CD4-positive, alpha-beta T cell treated with Interleukin-2 at 100 ng/mL for 4 hours (primary cell): ENCODE measurements at regions not wholly inside any gene's neighbourhood (a gene's known extent, or its start where the extent isn't known, plus 50 kb on each side); places are given as distances from the start of the nearest gene placed in this dataset.
"Not testable (repeated sequence)": the region's sequence is repeated elsewhere in the genome, so short reads cannot be mapped to it uniquely, and the experiment has no call there.

Experiments used
- DNase-seq: peaks from one replicate; pipeline ENCODE4 v3.0.0-alpha.2; 2020; ENCODE audit warnings: low spot score

DNA sequence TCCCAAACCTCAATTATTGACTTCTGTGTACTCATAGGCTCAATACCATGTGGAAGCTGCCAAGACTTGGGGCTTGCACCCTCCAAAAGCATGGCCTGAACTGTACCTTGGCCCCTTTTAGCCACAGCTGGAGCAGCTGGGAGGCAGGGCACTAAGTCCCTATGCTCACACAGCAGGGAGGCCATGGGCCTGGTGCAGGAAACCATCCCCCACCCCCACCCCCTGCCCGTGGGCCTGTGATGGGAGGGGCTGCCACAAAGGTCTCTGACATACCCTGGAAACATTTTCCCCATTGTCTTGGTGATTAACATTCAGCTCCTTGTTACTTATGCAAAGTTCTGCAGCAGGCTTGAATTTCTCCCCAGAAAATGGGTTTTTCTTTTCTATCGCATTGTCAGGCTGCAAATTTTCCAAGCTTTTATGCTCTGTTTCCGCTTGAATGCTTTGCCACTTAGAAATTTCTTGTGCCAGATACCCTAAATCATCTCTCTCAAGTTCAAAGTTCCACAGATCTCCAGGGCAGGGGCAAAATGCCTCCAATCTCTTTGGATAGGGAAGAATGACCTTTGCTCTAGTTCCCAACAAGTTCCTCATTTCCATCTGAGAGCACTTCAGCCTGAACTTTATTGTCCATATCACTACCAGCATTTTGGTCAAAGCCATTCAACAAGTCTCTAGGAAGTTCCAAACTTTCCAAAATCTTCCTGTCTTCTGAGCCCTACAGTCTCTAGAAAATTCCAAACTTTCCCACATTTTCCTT is 141.8 kb downstream of the AHR start:
- not testable (repeated sequence) for DNase-seq

DNA sequence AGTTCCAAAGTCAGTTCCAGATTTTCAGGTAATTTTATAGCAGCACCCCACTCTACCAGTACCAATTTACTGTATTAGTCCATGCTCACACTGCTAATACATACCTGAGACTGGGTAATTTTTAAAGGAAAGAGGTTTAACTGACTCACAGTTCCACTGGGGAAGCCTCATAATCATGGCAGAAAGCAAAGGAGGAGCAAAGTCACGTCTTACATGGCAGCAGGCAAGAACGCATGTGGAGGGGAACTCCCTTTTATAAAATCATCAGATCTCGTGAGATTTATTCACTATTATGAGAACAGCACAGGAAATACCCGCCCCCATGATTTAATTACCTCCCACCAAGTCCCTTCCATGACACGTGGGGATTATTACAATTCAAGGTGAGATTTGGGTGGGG is 142.4 kb downstream of the AHR start:
- DNase-seq = no peak

DNA sequence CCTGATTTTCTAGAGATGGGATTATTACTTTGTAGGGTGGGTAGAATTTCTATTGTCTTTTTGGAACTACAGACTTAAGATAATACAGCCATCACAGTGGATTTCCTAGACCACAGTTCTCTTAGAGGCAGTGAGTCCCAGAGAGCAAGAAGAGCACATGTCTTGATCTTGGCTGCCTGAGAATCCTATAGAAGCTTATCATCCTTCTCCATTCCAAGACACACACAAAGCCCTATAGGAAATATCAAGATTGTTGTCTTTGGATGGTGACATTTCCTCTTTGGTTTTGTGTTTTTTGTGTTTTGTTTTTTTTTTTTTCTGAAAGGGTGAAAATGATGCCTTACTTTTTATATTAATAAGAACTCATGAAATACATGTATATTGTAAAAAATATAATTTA is 143.1 kb downstream of the AHR start:
- no peak for DNase-seq

DNA sequence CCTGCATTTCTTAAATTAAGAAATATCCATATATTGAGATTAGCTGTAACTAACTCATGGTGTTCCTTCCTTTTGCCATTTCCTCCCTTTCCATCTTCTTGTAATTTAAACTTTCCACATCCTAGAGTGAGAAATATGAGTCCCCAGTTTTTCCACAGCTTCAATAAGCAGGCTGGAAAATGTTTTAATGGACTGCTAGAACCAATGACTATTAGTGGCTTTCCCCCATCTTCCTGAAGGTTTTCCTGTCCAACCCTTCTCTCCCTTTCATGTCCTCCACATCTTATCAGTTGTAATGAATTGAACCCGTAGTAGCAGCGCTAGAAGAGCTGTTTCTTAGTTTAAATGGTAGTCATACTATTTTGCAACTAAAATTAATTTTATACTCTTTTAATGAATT is 145.7 kb downstream of the AHR start:
- DNase-seq = no peak

DNA sequence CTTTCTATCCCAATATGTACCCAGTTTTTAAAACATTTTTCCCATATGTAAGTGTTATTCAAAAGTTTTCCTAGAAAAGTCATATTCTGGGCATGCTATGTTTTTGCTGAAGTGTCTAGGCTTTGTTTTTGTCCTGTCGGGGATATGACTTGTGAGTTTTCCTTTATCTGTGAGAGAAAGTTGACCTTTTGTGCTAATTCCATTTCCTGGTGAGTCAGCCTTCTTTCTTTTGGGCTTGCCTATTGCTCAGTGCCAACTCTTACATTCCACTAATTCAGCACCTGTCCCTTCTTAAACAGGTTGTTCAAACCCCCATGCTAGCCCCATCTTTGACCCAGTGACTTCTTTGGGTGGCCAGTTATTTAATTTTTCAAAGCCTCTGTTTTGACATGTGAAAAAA is 146.2 kb downstream of the AHR start:
- DNase-seq = no peak

DNA sequence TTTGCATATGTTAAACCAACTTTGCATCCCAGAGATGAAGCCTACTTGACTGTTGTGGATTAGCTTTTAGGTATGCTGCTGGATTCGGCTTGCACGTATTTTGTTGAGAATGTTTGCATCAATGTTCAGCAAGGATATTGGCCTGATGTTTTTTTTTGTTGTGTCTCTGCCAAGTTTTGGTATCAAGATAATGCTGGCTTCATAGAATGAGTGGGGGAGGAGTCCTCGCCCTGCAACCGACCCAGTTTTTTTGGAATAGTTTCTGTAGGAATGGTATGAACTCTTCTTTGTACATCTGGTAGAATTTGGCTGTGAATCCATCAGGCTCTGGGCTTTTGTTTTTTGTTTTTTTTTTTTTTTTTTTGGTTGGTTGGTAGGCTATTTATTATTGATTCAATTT is 147.9 kb downstream of the AHR start:
- DNase-seq = no peak

DNA sequence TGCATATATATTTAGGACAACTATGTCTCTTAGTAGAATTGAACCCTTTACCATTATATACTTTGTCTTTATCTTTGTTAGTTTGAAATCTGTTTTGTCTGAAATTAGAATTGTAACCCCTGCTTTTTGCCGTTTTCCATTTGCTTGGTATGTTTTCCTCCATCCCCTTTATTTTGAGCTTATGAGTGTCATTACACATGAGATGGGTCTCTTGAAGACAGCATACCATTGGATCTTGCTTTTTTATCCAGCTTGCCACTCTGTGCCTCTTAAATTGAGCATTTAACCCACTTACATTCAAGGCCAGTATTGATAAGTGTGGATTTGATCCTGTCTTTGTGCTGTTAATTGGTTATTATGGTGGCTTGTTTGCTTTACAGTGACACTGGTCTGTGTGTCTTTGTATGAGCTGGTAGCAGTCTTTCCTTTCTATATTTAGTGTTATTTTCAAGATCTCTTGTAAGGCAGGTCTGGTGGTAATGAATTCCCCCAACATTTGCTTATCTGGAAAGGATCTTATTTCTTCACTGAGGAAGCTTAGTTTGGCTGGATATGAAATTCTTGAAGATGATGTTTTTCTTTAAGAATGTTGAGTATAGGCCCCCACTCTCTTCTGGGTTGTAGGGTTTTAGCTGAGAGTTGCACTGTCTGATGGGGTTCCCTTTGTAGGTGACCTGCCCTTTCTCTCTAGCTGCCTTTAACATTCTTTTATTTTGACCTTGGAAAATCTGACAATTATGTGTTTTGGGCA is 149.5 kb downstream of the AHR start:
- no peak for DNase-seq

DNA sequence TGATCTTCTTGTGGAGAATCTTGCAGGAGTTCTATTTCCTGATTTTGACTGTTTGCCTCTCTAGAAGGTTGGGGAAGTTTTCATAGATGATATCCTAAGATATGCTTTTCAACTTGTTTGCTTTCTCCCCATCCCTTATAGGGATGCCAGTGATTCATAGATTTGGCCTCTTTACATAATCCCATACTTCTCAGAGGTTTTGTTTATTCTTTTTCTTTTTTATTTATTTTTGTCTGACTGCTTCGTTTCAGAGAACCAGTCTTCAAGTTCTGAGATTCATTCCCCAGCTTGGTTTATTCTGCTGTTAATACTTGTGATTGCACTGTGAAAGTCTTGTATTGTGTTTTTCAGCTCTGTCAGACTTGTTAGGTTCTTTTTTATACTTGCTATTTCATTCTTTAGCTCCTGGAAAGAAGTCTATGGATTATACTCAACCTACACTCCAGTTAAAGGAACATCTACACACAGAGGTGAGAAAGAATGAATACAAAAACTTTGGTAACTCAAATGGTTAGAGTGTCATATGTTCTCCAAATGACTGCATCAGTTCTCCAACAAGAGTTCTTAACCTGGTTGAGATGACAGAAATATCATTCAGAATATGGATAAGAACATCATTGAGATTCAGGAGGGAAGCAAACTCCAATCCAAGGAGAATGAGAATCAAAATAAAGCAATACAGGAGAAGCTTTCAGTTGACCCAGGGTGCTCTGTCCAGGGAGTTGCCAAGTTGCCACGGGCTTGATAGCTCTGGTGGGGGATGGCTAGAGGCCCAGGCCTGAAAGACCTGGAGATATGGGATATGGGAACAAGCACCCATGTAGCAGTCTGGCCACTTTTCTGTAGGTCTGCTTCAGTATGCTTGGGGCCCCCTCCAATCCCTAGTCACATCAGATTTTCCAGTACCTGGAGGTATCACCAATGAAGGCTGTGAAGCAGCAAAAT is 150.3 kb downstream of the AHR start:
- no peak for DNase-seq

DNA sequence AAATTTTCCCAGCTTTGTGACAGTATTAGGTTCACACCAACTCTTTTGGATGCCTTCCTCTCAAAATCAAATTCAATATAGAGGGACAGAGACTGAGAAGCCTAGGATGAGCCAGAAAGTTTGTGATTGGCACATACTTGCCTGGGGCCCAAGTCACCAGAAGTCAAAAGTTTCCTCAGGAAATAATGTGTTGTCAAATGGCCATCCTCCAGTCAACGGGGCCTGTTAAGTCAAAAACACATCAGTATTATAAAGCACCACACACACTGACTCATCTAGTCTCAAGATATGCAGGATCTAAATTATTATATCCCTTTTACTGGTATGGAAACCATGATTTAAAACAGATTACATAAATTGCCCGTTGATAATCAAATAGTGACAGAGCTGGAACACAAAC is 158.1 kb downstream of the AHR start:
- DNase-seq = no peak

DNA sequence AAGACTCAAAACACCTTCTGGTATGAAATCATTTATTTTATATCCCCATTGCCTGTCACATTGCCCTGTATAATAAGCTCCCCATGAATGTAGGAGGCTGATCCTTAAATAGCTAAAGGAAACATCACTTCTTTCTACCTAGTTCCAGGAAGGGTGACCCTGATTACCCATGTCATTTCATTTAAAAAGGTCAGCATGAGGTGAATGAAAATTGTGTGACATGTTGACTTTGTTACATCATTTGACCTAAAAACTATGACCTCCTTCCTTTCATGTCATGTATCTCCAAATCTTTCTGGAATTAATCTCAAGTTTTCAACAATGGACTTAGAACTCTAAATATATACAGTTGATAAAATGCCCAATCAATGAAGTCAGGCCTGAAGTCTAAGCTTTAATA is 161.5 kb downstream of the AHR start:
- no peak for DNase-seq

DNA sequence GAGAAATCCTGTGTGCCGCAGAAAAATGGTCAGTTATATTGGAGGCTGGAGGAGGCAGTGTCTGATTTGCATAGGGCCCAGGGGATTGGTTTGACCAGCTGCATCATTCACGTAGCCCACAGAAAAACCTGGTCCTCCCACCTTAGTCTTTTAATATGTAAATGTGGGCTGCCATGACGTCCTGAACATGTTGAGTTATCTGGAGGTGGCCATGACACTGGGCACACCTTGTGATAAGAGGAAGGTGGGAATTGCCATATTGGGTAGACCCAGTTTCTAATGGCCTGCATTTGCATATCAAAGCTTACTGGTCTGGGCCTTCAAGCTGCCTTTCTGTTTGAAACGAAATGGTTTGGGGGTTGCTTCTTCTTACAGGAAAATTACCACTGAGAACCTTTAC is 162.2 kb downstream of the AHR start:
- DNase-seq = no peak

DNA sequence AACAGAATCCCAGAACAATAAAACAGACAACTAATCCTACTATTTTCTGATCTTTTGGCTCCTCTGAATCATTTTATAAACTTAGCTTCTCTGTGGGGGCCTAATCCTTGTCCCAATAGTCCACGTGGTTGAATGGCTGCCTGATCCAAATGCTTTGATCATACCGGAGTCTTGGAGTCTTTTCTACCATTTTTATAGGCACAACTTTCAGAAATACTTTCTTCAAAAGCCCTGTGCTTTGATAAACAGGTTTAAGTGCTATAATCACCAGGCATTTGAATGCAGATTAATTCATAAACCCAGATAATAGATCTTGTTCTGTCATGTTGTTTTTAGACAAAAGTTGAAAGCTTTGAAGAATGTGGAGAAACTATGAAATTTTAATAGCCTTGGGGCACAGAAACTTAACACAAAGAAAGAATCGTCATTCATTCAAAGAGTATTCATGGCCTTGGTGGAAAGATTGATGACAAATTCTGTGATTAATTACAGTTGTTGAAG is 163.7 kb downstream of the AHR start:
- DNase-seq = no peak

DNA sequence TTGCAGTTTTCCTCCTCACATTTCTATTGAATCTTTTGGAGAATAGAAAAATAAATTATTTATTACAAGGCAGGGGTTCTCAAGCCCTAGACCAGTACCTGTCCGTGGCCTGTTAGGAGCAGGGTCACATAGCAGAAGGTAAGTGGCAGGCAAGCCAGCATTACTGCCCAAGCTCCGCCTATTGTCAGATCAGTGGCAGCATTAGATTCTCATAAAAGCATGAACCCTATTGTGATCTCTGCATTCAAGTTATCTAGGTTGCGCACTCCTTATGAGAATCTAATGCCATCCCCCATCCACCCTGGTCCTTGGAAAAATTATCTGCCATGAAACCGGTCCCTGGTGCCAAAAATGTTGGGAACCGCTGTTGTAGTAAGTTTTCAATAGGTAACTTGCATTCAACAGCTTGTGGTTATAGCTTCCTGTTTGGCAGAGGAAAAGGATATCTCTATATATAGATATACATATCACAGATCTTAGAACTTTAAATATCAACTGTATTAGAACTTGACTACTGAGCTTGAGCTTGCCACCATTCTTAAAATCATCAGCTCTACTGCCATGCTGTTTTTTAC is 165.1 kb downstream of the AHR start:
- no peak for DNase-seq

DNA sequence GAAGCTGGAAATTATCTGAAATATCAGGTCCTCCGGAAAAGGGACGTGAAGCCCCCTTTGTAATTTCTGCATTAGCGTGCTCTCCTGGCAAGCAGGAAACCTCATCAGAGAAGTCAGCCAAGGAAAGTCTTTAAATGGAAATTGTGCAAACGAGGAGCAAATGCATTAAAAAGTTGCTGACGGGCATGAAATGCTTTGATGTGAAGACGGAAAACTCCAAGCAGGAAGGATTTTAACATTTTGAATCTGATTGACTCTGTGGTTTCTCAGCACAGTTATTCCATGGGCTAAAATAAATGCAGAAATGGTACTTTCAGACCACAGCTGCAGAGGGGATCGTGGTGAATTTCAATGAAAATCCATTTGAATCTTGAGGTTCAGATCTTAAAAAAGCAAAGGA is 167.8 kb downstream of the AHR start:
- no peak for DNase-seq

DNA sequence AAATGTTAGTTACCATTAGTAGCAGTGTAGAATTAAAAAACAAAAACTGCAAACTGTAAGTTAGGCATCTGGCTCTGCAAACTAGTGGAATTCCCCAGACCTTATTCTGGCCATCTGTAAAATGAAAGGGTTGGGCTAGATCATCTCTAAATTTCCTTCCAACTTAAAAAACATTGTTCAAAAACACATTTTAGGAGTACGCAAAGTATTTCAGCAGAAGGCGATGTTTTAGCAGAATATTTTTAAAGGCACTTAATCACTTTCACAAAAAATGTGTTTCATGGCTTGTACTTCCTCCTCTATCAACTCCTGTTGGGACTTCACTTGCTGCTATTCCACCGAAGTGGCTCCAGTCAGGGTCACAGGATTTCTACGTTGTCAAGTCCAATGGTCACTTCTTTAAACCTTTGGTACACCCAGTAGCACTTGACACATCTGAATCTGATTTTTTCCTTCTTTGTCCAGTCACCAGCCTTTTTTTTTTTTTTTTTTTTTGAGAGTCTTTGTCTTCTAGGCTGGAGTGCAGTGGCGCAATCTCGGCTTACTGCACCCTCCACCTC is 169.0 kb downstream of the AHR start:
- no peak for DNase-seq

DNA sequence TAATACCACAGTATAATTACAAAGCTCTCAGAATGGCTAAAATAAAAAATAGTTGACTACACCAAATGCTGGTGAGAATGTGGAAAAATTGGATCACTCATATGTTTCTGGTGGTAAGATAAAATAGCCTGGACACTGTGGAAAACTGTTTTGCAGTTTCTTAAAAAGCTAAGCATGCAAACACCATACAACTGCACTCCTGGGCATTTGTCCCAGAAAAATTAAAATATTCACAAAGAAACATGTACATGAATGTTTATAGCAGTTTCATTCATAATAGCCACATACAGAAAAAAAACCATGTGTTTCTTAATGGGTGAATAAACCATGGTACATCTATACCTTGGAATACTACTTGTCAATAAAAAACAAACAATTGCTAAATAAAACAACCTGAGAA is 172.9 kb downstream of the AHR start:
- DNase-seq = no peak

DNA sequence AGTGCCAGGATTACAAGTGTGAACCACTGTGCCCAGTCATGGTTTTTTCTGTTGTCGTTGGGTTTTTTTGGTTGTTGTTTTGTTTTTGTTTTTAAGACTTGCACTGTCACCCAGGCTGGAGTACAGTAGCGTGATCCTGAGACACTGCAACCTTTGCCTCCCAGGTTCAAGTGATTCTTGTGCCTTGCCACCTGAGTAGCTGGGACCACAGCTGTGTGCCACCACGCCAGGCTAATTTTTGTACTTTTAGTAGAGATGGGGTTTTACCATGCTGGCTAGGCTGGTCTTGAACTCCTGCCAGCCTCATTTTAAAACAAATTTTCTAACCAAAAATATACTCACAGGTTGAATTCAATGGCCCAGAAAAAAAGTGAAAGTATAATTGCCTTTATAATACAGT is 174.1 kb downstream of the AHR start:
- DNase-seq = no peak

DNA sequence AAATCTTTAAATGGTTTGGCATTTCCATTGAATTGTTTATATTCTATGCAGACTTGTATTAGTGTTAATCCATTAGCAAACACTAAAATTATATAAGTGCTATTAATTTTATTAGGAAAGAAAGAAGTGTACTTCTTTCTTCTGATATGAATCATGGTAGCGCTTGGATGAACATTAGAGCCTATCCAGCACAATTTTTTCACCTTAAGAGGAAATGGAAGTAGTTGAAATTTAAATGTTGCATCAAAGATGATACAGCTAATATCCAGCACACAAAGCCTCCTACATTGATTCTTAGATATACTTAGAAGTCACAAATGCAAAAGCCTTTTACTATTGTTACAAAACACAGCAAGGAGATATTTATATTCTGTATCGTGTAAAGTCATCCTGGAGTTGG is 174.5 kb downstream of the AHR start:
- DNase-seq = no peak

DNA sequence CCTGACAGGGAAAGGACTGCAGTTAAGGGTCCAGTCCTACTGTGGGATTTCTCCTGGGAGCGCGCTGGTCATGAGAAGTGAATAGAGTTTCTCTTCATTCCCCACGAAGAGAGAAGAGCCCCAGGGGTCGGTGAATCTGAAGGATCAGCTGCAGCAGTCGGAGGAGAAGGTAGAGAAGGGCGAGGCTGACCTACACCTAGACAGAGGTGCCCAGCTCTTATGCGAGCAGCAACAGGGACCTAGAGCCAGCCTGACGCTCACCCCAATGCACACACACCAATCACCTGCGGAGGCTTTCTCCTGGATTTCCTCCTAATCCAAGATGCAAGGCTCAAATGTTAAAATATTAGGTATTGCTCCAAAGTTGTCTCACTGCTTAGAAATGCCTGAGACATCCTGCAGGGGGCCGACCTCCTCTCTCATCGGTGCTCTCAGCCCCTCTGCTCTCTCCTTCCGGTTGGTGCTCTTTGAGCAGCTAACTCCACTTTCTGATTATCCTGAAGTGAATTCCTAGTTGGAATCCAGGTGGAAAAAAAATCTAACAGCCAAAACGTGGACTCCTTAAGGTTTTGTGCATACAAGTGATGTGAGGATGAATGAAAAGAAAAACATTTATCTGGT is 176.4 kb downstream of the AHR start:
- DNase-seq = no peak

DNA sequence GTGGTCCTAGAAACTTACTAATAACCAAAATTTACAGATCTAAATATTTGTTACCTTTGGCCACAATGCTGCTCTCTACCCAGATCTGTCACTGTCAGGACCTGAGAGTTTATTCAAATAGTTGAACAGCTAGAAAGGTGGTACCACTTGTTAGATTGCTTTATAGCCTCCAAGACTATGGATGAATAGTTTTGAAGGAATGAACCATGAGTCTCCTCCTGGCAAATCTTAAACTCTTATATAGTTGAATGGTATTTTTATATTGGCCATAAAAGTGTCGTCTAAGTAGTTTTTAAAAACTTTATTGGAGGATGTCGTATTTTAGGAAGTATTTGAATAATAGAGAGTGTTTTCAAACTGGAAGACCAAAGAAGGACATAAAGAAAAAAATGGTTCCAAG is 178.7 kb downstream of the AHR start:
- no peak for DNase-seq

DNA sequence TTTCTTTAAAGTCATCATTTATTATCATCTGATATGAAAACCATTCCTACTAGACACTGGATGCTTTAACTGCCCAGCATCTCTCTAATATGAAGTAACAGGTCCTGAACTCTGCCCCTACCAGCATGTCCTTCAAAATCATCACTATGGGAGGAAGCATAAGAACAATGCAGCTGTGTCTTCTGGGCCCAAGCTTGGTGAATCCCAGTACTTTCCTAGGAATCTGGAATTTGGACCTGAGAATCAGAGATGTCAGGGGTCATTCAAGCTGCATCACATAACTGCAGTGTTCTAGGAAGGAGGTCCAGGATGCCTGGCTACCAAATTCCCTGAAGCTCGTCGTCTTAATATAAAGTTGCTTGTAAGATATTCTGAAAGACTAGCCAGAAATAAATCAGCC is 182.7 kb downstream of the AHR start:
- no peak for DNase-seq
